ENCODE measurements at regions not wholly inside any gene's neighbourhood (a gene's known extent, or its start where the extent isn't known, plus 50 kb on each side); places are given as distances from the start of the nearest gene placed in this dataset.

GRCh38 chr3:152607179-152607578, 227.8 kb upstream of the P2RY1 start:
- no peak overlapping the region for H3K9ac ChIP-seq (ENCODE audit: control insufficient read depth, insufficient read depth, low read length)
- DNase-seq (ENCODE audit: low read depth, low spot score) (no peak), FAIRE-seq (no peak), ATAC-seq (no peak)
- no peaks in the 10 kb centered on the region for H3K9me3 ChIP-seq (replicated peaks; ENCODE audit: control insufficient read depth, insufficient read depth, low read length)
- H3K4me1 ChIP-seq (ENCODE audit: control insufficient read depth, insufficient read depth, low read length): no peaks in the 10 kb centered on the region
- H3K27me3 ChIP-seq (replicated peaks in 1 of 2; ENCODE audit: control insufficient read depth in 2 of 2, insufficient read depth in 2 of 2, low read length in 1 of 2): no peaks in the 10 kb centered on the region
- H4K20me1 ChIP-seq (ENCODE audit: control insufficient read depth, insufficient read depth): no peaks in the 10 kb centered on the region
- no TSS peak for BruUV-seq (replicated peaks)
- POLR2A ChIA-PET: no interaction called here
- no peak overlapping the region for H3K27ac ChIP-seq (ENCODE audit: control insufficient read depth, insufficient read depth)
- SMC1A ChIA-PET (ENCODE audit: uncharacterized antibody, unreplicated experiment): no interaction called here
- H3K36me3 ChIP-seq (ENCODE audit: control insufficient read depth in 2 of 2, insufficient read depth in 2 of 2, low read length in 1 of 2): no peaks in the 10 kb centered on the region
- H3K4me3 ChIP-seq: no peak overlapping the region
- intact Hi-C loops (cut with micrococcal nuclease; ENCODE audit: unreplicated experiment): no loop called here
- in situ Hi-C loops (cut with MboI): no loop called here
- WGBS (ENCODE audit: insufficient coverage, insufficient replicate concordance, low lambda C conversion rate, missing lambda C conversion rate): 97% methylated on average over 1 of the region's 1 CpG
- no peak overlapping the region for H2AFZ ChIP-seq (ENCODE audit: control insufficient read depth, low read depth, low read length)
- CTCF ChIA-PET: no interaction called here
- RAD21 ChIA-PET (ENCODE audit: unreplicated experiment): no interaction called here
- TF ChIP-seq TARDBP (IDR thresholded peaks at IDR 0.05; ENCODE audit: borderline replicate concordance): no peak
- H3K4me2 ChIP-seq (ENCODE audit: control insufficient read depth, insufficient read depth): no peak overlapping the region
- no peaks in the 10 kb centered on the region for H3K79me2 ChIP-seq (ENCODE audit: control insufficient read depth, insufficient read depth, low read length)

GRCh38 chr3:152608696-152609594, 226.0 kb upstream of the P2RY1 start:
- Histone ChIP-seq H3K4me3 (no peak overlapping the region), H3K27ac (ENCODE audit: control insufficient read depth, insufficient read depth) (no peak overlapping the region), H2AFZ (ENCODE audit: control insufficient read depth, low read depth, low read length) (no peak overlapping the region), H4K20me1 (ENCODE audit: control insufficient read depth, insufficient read depth) (no peaks in the 10 kb centered on the region), H3K36me3 (ENCODE audit: control insufficient read depth in 2 of 2, insufficient read depth in 2 of 2, low read length in 1 of 2) (no peaks in the 10 kb centered on the region), H3K79me2 (ENCODE audit: control insufficient read depth, insufficient read depth, low read length) (no peaks in the 10 kb centered on the region), H3K9me3 (replicated peaks; ENCODE audit: control insufficient read depth, insufficient read depth, low read length) (no peaks in the 10 kb centered on the region), H3K4me2 (ENCODE audit: control insufficient read depth, insufficient read depth) (no peak overlapping the region), H3K9ac (ENCODE audit: control insufficient read depth, insufficient read depth, low read length) (no peak overlapping the region), H3K4me1 (ENCODE audit: control insufficient read depth, insufficient read depth, low read length) (no peaks in the 10 kb centered on the region), H3K27me3 (replicated peaks in 1 of 2; ENCODE audit: control insufficient read depth in 2 of 2, insufficient read depth in 2 of 2, low read length in 1 of 2) (no peaks in the 10 kb centered on the region)
- FAIRE-seq (no peak), DNase-seq (ENCODE audit: low read depth, low spot score) (no peak), ATAC-seq (no peak)
- ChIA-PET CTCF (interaction anchor here (1.2 kb wide), 1 partner anchor 35 kb away, joined by 4 read pairs; no protein-coding TSS in a partner anchor), RAD21 (ENCODE audit: unreplicated experiment) (no interaction called here), SMC1A (ENCODE audit: uncharacterized antibody, unreplicated experiment) (interaction anchor here (0.7 kb wide), 1 partner anchor 12 kb away, joined by 3 read pairs; no protein-coding TSS in a partner anchor), POLR2A (no interaction called here)
- in situ Hi-C loops (cut with MboI): no loop called here
- intact Hi-C loops (cut with micrococcal nuclease; ENCODE audit: unreplicated experiment): no loop called here
- TF ChIP-seq FOS (IDR thresholded peaks at IDR 0.05; ENCODE audit: borderline replicate concordance, extremely low read depth, insufficient read length) (no peak), KLF5 (IDR thresholded peaks at IDR 0.05; ENCODE audit: partially characterized antibody) (no peak), BCLAF1 (IDR thresholded peaks at IDR 0.05) (no peak), SMC3 (IDR thresholded peaks at IDR 0.05; ENCODE audit: borderline replicate concordance, low read length) (no peak), NFYB (IDR thresholded peaks at IDR 0.05; ENCODE audit: insufficient read depth, low read depth, low read length) (no peak), NRF1 (conservative IDR thresholded peaks at IDR 0.05; ENCODE audit: low read depth, low read length) (no peak), GABPA (IDR thresholded peaks at IDR 0.05; ENCODE audit: low read depth) (no peak), MYB (IDR thresholded peaks at IDR 0.05; ENCODE audit: borderline replicate concordance, low read depth, low read length) (no peak), YY1 (IDR thresholded peaks at IDR 0.05; ENCODE audit: low read depth, low read length) (no peak), BACH1 (IDR thresholded peaks at IDR 0.05; ENCODE audit: borderline replicate concordance) (no peak)
- TF ChIP-seq, protein P1, sequence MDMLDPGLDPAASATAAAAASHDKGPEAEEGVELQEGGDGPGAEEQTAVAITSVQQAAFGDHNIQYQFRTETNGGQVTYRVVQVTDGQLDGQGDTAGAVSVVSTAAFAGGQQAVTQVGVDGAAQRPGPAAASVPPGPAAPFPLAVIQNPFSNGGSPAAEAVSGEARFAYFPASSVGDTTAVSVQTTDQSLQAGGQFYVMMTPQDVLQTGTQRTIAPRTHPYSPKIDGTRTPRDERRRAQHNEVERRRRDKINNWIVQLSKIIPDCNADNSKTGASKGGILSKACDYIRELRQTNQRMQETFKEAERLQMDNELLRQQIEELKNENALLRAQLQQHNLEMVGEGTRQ (IDR thresholded peaks at IDR 0.05; ENCODE audit: borderline replicate concordance, low read depth, low read length): no peak
- no TSS peak for BruUV-seq (replicated peaks)
- WGBS (ENCODE audit: insufficient coverage, insufficient replicate concordance, low lambda C conversion rate, missing lambda C conversion rate): 48% methylated on average over 8 of the region's 8 CpGs
